Prostate gland (tissue), 2 donors: ENCODE measurements at regions not wholly inside any gene's neighbourhood (a gene's known extent, or its start where the extent isn't known, plus 50 kb on each side); places are given as distances from the start of the nearest gene placed in this dataset.

Experiments
- CTCF ChIP-seq, 4 experiments: fragments of 200-600 bp in 2 of 4; fragments of 450-650 bp in 2 of 4; sonication (generic) in 2 of 4; IDR thresholded peaks; 1 replicate in 3 of 4; 2 replicates in 1 of 4; pipeline ENCODE4 v1.5.1; 2016 to 2019; ENCODE audit warnings: antibody characterized with exemption in 4 of 4, mild to moderate bottlenecking in 2 of 4, moderate library complexity in 2 of 4
- POLR2AphosphoS5 ChIP-seq: sonication (generic); formaldehyde crosslinking; IDR thresholded peaks from one replicate; pipeline ENCODE4 v1.6.1; 2017; ENCODE audit warnings: antibody characterized with exemption

- TF ChIP-seq CTCF (IDR thresholded peaks at IDR 0.05): no peak
- no peak for TF ChIP-seq POLR2AphosphoS5
Observed at GRCh38 chr10:15442056-15442455, 71.0 kb upstream of the FAM171A1 start.
